HPDE6-E6E7 (cell line): ENCODE measurements at regions not wholly inside any gene's neighbourhood (a gene's known extent, or its start where the extent isn't known, plus 50 kb on each side); places are given as distances from the start of the nearest gene placed in this dataset.
"Not testable (repeated sequence)": the region's sequence is repeated elsewhere in the genome, so short reads cannot be mapped to it uniquely, and the experiment has no call there.

ENCODE experiments used
- DNase-seq: peaks from one replicate; pipeline ENCODE4 v3.0.0; 2011; ENCODE audit warnings: missing footprints; ENCODE audit errors: extremely low spot score

DNA sequence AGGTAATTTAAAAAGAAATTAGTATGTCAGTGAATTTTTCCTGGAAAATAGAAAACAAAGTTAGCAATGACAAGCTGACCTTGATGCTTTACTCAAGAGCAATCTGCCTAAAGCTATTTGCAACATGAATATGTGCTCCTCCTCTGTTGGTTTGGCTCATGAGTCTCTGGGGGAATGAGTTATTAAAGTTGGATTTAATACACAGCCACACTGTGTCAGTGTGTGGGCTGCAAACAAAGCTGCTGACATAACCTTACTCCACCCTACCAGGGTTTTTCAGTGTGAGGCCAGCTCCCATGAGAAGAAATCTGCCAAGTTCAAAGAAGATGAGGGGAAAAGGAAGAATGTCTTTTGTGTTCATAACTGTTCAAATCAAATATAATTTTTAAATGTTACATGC is 280.5 kb downstream of the TLL1 start:
- DNase-seq, result no peak

DNA sequence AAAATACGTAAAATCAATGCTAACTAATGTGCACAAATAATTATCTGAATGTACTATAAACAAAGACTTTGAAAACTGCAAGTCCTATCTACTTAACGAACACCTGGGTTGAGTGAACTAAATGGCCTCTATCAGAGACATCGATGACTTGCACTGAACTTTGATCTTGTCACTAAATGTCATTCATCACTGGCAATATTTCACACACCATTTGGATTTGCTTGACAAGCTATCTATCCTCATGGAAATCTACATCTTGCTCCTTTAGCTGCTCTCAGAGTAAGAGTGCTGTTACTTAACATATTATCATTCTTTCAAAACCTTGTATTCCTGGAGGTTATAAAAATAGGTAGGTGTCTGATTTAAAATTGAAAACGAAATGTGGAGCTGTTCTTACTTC is 289.3 kb downstream of the TLL1 start:
- no peak for DNase-seq

DNA sequence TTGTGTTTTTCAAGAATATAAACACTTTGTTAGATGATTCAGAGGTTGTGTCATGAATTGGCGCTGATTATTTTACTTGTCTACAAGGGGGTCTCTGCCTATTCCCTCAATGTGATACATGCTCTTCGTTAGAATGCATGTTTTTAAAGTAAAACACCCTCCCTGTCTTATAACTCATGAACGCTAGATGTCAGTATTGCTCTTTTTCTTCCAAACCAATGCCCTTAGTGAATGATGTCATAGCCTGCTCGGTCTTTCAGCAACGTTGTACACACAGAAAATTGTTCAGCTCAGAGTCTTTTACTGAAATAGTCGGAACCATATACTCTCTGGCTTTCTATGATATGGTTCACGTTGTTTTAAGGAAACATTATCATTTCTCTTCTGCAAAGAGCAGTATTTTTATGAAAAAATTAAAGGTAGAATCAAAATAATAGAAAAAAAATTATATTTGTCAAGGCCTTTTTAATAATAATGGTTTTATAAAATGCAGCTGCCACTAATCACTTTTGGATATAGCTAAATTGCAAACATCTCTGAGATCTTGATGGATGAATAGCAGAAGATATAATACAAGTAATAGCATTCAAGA is 292.9 kb downstream of the TLL1 start:
- DNase-seq, result peak; percentile 39

DNA sequence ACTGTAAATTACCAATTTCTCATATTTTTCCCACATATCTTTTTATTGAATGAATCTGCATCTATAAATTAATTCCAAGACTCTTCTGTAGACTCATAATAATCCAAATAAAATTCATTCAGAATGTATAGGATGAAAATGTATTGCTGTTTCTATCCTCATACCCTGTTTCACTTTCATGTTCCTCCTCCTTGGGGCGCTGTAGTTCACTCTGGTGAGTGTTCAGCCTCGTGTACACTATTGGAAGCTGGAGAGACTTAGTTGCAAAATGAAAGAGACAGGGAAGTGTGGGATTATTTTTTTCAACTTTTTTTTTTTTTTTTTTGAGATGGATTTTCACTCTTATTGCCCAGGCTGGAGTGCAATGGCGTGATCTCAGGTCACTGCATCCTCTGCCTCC is 296.1 kb downstream of the TLL1 start:
- no peak for DNase-seq

DNA sequence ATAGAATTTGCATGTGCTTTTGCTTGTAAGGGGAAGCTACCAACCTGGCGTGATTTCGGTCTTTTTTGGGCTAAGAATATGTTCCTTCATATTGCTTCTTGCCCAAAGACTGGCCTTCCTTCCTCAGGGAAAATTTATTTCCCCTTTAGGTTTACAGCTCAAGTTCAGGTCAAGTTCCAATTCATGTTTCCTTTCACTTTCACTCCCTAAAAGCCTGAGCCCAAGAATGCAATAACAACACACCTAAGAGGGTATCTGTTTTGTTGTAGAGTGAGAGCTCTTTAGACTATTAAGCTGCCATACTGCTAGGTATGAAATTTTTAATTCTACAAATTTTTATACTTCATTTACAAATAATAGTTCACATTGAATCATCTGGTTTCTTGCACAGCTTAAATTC is 299.6 kb downstream of the TLL1 start:
- no peak for DNase-seq

DNA sequence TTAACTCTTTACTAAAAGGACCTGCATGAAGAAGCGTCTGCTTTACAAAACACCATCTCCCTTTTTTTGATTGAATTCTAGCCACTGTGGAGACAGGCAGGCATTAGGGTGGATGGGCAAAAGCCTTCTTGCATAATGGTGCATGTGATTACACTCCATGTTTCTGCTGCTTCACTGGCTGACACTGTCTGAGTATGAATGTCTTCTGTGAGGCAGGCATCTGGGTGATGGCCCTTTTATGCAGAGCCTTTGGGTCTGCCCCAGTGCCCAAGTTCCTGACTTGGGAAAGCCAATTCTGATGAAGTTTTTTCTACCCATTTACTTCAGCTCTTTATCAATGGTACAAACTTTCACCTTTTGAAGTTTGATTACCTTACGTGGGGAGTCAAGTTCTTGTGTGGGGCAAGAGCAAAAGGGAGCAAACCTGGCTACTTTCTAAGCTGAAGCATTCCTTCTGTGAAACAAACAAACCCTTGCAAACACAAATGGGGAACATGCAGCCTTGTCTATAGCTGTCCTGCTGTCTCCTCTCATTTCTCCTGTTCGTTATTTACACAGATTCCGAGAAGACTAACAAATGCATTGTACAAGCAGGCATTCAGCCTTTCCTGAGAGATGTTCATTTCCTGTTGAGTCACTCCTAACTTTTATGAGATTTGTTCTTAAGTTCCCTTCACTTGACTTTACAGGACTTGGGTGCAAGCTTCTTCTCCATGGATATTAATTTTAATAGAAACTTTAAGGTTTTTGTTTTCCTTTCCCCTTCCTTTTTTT is 301.9 kb downstream of the TLL1 start:
- DNase-seq, result no peak

DNA sequence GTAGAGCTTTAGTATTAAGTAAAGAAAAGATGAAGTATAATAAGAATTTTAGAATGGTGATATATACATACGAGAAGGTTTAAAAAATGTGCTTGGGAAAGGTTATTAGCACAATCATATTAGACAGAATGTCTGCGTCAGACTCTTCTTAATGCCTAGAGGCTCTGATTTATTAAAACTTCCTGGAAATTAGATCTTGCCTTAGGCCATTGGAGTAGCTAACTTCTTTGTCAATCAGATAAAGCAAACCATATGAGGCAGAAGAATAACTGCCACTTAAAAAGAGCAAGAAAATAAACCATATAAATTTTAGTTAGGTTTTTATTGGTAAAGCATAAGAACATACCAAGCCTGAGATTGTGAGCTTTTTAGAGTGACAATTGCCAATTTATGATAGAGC is 309.1 kb downstream of the TLL1 start:
- DNase-seq, result no peak

DNA sequence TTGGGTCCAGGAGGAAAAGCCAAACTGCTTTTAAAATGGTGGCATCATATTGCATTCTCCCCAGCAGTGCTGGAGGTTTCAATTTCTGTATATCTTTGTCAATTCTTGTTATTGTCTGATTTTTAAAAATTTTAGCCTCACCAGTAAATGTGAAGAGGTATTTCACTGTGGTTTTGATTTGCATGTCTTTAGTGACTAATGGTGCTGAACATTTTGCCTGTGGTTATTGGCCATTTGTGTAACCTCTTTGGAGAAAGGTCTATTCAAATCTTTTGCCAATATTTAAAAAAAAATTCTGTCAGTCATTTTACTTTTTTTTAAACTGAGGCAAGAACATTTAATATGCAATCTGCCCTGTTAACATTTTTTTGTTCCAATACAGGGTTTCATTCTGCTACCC is 322.1 kb downstream of the TLL1 start:
- no peak for DNase-seq

DNA sequence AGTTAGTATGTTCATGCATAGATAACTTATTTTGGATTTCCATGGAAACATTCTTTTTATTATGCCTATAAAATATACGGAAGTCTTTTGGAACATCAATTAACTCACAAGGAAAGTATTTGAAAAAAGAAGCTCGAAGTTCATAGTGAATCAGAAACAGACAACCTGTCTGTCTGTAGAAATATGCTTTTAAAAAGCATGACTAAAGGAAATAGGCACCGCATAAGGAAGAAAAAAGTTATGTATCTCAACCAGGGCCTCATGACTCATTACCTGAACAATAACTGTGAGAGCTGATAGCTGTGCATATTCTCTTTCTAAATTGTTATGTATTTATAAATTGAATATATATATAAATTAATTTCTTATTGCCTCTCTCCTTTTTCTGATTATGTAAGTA is 324.1 kb downstream of the TLL1 start:
- peak; percentile 60 for DNase-seq

DNA sequence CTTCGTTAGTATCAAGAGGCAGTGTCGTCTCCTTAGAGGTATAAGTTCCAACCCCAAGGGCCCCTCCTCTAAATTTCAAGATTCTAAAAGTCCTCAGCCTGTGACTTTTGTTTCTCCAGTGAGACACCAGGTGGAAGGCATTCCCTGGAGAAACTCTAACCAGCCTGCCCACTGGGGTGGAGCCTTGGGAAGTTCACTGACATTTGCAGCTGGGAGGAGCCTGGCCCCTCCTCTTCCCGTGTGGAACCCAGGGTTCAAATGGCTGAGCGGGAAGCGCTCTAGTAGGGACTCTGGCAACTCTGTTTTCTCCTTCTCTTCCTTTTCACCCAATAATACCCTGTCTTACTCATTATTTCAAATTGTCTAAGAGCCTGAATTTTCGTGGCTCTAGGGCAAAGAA is 325.0 kb downstream of the TLL1 start:
- DNase-seq, result no peak

DNA sequence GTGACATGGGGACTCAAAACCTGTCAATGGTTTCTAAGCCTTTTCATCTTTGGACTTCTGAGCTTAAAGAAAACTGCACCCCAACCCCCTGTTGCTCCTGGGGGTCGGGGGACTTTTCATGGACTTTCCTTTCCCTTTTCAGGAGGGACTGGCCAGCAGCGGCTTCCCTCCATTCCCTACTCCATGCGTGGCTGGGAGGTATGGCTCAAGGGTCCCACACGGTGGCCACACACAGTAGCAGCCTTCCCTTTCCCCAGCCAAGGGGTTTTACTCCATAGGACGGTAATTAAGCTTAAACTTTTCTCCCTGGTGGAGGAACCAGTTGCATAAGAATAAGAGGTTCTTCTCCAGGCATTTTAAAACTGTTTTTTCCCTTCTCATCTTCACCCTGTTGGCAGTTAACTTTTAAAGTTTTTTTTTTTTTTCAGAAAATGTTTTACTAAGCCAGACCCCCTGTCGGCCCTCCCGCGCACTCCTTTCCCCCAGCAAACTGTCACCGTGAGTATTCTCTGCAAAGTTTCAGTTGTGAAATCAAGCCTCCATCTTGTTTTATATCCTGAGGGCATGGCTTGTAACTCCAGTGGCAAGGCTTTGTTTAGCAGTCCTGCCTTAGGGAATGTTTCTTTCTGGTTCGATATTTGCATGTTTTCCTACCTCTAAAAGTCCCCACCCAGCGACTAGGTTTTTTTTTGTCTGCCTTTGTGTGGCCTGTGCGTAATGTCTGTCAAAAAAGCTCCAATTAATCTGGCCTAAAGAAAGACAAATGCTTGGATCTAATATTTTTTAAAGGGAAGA is 325.7 kb downstream of the TLL1 start:
- DNase-seq, result no peak

DNA sequence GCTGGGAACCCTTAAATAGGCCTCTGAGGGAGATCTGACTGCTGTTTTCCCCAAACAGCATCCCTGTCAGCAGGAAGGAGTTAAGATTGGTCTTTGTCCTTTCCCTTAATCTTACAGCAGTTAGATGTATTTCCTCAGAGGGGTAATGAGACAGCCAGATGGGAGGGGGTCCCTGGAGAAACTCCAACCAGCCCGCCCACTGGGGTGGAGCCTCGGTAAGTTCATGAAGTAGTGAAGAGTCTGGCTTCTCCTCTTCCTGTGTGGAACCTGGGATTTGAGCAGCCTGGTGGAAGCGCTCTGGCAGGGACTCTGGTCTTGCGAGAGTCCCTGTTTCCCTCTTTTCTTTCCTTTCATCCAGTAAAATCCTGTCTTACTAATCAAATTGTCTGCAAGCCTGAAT is 330.0 kb downstream of the TLL1 start:
- DNase-seq, result no peak

DNA sequence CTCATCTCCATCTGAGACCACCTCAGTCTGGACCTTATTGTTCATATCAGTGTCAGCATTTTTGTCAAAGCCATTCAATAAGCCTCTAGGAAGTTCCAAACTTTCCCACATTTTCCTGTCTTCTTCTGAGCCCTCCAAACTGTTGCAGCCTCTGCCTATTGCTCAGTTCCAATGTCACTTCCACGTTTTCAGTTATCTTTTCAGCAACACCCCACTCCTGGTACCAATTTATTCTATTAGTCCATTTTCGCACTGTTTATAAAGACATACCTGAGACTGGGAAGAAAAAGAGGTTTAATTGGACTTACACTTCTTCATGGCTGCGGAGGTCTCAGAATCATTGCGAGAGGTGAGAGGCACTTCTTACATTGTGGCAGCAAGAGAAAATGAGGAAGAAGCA is 339.3 kb downstream of the TLL1 start:
- not testable (repeated sequence) for DNase-seq

DNA sequence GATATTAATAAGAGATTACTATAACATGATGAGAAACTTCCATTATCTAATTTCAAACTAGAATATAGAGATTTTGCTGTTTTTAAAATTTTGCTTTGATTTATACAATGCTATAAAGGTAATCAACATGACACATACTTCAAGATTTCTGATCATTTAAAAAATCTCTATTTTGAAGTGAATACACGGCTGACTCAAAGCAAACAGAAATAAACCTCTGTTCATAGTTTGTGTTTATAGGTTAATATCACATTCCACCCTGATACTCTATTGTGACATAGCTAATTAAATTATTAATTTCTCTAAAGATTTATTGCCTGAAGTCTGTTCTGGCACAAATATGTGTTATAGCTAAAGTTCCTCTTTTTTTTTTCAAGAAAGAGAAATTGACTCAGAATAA is 349.2 kb downstream of the TLL1 start:
- DNase-seq, result no peak

DNA sequence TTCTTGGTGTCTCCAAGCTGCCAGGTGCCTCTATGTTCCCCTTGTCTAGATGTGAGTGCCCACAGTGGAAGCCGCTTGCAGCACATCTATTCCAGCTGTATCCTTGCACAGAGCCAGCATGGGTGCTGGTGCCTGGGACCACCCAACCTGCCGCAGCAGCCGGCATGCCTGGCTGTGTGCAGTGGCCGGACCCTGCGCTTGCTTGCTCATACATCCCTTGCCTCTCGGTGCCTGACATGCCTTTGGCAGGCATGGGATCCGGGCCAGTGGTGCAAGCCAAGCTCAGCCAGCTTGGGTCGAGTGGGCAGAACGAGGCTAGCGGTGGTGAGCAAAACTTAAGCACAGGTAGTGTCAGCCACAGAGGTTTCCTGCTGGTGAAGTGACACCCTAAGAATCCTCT is 355.1 kb downstream of the TLL1 start:
- DNase-seq, result no peak

DNA sequence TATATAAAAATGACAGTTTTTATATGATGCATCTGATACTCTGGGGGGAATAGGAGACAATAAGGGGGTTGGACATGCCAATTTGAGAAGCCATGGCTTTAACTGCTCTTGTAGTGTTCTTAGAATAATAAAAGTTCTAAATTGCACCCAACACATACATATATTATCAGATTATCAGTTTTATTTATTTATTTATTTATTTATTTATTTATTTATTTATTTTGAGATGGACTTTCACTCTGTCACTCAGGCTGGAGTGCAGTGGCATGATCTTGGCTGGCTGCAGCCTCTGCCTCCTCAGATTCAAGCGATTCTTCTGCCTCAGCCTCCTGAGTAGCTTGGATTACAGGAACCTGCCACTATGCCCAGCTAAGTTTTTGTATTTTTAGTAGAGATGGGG is 356.8 kb downstream of the TLL1 start:
- no peak for DNase-seq

DNA sequence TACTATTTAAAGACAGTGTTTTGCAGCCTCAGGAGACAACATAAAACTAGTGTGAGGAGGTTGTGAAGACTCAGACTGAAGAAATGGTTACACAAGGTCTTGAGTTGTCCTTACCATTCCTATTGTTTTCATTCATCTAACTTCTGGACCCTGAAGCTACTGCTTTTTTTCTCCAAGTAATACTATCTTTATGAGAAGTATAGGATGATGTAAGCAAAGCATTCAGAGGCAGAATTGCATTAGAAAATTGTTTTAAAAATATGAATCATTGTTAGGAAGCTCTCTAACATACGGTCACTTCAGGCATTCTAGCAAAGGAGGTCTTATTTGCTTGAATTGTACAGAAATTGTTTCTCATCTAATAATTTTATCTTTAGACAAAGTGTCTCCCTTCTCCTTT is 357.8 kb downstream of the TLL1 start:
- DNase-seq, result no peak

DNA sequence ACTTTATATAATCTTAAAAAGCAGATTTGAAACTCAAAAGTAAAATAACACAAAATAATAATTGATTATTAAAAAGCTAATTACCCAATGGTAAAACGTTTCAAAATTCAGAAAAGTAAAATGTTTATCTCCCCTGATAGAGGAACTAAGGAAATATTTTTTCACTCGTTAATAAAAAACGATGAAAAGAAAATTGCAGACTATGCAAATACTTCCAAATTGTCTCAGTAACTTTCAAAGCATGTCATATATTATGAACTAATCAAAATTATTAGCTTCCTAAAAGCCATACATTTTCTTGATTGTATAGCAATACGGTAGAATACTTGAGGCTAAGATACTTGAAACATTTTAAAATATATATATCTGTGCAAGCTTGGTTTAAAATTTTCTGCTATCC is 366.3 kb downstream of the TLL1 start:
- DNase-seq, result no peak

DNA sequence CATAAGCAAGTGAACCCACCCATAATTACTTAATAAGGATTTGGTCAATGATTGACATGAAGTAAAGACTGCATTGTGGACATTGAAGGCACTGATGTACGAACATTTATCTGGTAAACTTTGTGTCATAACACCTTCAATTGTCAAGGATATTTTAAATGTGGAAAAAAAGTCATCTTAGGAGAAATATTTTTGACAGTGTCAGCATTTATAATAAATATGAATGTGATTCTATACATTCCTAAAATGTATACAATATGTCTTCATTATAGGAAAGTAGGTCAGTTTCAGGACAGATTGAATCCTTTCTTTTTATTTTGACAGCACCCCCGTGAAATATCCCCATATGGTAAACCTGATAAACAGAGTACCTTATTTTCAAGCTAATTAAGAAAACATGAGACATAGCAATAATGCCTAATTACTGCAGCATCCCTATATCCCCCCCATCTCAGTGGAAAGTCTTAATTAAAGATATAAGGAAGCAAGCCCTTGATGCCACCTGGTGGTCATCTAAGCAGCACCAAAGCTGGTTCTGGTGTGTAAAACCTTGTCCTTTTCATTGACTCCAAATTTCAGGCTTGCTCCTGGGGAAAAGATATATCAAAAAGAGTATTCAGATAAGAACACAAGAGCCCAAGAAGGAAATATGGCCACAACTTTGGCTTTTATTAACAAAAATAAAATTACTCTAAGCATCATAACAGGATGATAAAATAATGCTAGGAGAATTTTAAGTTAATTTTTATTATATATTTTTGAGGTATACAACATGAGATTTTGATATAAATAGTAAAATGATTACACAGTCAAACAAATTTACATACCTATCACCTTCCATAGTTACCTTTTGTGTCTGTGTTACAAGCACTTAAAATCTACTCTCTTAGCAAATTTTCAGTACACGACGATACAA is 379.7 kb downstream of the TLL1 start:
- DNase-seq, result peak; percentile 12

DNA sequence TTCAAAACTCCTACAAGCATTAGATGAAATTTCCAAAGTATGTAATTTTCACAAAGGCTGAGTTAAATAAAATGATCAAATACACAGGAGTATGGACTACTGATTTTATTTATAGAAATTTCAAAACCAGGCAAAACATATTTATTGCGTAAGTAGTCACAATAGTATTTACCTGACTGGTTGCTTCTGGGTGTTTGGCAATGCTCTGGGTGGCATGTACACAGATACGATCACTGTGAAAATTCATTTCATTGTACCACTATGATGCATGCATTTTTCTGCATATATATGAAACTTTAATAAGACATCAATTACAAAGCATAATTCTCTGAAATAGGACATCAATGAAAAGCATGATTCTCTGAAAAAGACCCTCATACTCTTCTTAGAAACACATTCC is 384.2 kb downstream of the TLL1 start:
- no peak for DNase-seq

DNA sequence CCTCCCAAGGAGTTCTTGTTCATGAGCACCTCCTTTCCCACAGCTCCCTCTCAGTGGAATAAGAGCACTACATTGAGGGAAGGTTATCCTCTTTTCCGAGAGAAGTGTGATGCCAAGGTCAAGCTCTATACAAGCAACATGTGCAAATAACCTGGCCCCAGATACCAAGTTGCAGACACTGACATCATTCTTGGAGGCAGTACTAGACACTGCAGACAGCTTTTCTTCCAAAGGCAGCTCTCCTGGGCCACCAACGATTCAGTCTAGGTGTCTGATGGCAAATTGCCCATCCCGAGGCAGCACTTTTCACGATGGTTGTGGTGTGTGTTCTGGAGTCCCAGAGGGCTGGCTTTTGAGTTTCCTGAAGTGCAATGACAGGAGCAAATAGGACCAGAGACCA is 384.9 kb downstream of the TLL1 start:
- no peak for DNase-seq

DNA sequence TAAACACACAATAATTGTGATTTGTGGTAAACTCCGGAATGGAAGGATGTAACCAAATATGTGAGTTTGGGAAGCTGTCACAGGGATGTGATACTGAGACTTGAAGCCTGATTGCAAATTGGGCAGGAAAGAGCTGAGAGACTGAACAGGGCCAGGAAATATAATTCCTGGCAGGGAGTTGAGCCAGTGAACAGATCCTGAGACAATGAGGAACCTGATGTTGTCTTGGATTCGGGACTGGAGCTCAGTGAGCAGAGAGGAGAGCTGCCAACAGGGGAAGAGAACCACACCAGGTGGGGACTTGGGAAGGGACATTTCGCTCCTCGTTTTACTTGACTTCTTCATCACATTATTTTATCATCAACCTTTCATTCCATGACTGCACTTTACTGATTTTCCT is 386.0 kb downstream of the TLL1 start:
- DNase-seq, result no peak
